ENCODE measurements at regions not wholly inside any gene's neighbourhood (a gene's known extent, or its start where the extent isn't known, plus 50 kb on each side); places are given as distances from the start of the nearest gene placed in this dataset.
A peak's percentile ranks its signal among the peaks of the same experiment; 100 is the strongest.

DNA sequence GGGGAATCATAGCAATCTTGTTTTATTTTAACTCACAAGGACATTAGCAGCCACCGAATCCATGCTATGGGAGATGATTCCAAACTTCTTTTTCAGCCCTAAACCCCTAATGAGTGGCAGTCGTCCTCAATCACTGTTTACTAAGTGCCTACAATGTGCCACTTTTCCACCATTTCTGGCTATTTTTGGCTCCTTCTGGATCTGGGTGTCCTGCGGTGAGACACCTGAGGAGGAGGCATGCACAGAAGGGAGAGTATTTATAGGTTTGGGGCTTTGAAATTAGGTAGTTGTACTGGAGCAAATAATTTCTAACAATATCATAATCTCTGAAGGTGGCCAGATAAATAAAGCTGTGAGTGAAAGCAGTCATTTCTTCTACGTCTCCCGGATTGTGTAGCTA is 1125.6 kb downstream of the BCL11B start:
- no peak for DNase-seq

DNA sequence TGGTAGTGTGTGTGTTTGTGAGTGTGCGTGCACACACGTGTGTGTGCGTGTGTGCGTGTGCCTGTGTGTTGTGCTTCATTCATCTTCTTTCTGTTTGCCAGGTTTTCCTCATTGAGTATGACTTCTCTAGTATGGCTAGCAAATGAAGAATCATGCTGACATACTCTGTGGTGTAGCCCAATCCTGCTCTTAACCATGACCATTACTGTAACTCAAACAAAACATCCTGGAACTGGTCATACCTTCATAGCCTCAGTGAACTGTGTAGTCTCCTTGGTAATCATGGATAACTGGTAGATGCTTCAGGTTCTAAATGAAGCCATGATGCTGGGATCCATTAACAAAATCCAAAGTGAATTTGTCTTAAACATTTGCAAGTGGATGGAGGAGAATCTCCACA is 1117.7 kb downstream of the BCL11B start:
- no peak for DNase-seq

DNA sequence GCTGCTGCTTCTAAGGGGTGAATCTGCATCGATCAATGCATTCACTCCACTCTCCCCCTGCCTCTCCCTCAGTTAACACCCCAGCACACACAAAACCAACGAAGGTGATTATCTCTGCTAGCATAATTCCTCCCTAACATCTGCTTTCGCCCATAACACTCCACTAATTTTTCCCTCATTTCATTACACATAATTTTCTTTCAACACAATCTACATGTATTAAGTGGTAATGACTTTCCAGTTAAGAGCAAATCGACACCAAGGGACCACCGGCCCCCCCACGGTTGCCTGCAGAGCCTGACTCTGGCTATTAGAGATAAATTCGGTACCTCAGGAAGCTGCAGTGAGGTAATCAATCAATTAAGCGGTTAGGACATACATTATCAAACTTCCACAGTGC is 1115.6 kb downstream of the BCL11B start:
- DNase-seq, result no peak

DNA sequence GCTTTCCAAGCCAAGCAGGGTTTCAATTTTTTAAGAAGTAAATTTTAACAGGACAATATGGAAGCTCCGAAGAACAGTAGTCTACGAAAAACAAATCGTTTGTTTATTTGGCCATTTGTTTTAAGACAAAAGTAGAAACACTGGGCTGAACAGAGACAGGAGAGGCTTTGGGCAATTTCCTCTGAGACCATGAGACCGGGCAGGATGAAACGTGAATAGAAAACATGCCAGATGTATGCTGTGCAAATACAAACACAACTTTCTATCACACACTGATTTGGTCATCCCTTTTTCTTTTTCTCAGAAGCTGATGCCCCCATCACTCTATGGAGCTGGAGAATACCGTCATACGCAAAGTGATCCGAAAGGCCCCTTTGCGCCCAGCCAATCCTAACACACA is 1111.1 kb downstream of the BCL11B start:
- DNase-seq, result no peak

DNA sequence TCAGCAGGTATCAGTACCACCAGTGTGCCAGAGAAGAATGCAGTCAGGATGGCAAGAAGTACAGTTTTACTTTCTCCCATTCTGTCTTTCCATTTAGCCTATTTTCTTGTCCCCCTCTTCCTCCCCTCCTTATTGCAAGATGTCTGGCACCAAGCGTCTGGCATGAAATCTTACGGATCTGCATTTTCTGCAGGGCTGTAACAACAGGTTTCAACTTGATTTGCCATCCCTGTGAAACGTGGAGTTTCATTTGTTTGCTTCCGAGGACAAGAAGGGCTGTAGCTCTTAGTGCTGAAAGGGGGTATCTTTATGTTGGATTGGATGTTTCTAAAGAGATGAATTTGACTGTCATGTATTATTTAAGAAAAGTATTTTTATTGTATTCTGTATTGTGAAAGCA is 1110.6 kb downstream of the BCL11B start:
- DNase-seq, result no peak

DNA sequence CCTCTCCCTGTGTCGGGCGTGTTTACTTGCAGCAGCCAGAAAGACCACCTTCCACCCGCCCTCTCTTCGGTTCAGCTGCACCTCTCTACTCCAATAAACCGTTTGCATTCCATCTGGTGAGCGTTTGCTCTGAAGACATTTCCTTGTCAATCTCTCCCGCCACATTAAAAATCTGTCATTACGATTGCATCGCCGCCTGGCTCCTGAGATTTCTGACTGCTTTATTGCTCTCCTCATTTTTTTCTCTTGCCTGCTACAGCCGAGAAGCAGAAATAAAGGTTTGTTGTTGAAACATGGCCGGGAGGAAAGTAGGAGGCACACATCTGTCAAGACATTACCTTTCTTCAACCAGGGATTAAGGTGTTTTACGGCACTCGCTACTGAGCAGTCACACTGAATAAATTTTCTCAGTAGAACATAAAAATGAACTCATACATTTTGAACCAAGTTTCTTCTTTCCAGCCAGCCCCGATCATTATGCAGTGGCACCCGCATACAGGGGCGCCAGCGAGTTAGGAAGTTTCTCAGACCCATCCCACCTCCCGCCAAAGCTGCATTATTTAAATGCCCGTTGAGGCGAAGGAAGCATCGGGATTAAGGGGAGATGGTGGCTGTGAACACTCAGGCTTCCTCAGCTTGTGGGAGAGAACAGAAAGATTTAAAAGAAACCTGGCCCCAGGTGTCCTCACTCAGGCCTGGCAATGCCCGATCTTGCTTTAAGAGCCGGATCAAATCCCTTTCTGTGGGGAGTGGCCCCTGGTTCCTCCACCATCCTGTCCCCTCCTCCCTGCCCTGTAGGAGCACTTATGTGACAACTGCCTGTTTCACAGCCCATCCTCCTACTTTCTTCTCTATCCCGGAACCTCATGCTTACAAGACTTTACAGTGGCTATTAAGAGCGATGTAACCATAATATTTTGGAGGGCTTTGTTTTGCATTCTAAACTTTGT is 1108.9 kb downstream of the BCL11B start:
- no peak for DNase-seq

DNA sequence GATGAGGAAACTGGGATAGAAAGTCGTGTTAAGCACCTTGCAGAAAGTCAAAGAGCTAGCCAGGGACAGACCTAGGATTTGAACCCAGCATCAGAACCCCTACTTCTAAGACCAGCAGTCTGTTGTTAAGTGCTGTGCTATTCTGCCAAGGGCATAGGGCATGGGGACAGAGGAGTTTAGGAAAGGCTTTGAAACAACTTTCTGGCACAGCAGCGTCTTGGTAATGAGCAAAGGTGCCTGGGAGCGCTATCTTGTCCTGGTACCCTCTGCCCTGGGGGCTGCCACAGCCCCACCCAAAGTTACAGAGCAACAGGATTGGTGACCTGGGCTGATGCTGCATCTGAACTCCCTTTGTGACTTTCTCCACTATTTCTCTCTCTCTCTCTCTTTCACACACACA is 1108.1 kb downstream of the BCL11B start:
- DNase-seq, result no peak

DNA sequence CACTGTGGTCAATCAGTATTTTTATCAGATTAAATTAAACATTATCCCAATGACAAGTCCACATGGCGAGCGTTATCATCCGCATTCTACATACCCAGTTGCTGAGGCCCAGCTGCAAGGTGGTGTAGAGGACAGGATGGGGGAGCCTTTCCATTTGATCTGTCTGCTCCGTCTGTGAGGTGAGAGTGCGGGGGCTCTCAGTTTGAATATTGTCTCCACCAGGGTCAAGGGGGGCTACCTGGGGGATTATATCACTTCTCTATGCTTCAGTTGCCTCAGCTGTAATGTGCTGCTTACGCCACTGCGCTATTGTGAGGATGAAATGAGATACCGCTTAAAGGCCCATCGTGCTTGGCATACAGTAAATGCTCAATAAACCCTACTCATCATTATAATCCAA is 1106.0 kb downstream of the BCL11B start:
- DNase-seq, result no peak

DNA sequence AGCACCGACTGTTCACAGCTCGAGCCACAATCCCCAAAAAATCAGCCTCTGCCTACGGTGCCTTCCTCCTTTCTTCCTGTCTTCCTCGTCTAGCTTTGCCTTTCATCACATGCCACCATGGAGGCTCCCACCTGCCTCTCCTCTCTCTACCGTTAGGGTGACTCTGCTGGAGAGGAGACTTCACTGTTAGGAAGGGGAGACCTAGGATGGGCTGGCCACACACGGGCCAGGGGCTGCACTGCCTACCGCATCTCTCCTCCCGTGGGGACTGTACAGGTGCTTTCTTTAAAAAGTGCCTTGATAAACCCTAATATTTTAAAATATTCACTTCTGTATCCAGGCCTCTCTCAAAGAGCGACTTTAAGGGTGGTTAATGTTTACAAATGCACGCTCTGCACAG is 1104.7 kb downstream of the BCL11B start:
- no peak for DNase-seq

DNA sequence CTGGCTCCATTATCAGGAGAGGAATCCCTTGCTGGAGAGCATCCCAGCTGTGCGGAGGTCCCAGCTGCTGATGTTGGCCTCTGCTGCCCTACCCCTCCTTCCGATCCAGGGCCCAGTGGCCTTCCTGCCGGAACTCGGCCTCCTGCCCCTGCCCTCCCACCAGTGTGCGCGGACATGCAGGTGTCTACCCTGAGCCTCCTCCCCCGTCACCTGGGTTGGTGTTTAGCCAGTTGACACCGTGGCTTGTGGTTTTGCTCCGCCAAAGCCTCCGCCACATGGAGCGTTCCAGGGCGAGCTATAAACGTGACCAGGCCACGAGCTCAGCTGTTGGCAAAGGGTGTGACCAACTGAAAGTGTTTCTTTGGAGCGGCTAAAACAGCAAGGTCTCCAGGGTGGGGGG is 1104.3 kb downstream of the BCL11B start:
- DNase-seq, result peak; percentile 59

DNA sequence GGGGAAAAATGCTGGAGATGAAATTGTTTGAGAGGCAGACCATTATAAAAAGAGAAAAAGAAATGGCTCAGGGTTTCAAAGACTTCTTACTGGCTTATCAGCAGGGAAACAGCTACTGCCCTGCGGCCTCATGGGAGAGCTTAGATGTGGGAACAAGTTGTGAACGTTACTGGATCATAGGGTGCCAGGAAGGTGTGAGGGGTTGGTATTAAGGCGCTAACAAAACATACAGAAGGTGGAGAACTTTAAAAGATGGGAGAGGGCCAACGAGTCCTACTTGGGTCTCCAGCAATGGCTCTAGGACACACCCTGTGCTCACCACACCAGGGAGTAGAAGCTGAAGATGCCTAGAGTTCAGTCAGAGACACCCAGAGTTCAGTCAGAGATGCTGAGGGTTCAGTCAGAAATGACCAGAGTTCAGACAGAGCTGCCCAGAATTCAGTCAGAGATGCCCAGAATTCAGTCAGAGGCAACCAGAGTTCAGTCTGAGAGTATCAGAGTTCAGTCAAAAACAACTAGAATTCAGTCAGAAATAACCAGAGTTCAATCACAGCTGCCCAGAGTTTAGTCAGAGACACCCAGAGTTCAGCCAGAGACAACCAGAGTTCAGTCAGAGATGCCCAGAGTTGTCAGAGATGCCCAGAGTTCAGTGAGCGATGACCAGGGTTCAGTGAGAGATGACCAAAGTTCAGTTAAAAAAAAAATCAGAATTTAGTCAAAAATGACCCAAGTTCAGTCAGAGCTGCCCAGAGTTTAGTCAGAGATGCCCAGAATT is 1103.6 kb downstream of the BCL11B start:
- DNase-seq, result no peak

DNA sequence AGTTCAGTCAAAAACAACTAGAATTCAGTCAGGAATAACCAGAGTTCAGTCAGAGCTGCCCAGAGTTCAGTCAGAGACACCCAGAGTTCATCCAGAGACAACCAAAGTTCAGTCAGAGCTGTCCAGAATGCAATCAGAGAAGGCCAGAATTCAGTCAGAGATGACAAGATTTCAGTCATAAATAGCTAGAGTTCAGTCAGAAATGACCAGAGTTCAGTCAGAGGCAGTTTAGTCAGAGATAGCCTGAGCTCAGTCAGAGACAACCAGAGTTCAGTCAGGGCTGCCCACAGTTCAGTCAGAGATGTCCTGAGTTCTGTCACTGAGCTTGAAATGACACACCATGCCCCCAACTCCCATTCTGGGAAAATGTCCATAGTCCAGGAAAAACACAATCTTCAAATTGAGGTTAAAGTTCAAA is 1102.8 kb downstream of the BCL11B start:
- DNase-seq, result peak; percentile 62

DNA sequence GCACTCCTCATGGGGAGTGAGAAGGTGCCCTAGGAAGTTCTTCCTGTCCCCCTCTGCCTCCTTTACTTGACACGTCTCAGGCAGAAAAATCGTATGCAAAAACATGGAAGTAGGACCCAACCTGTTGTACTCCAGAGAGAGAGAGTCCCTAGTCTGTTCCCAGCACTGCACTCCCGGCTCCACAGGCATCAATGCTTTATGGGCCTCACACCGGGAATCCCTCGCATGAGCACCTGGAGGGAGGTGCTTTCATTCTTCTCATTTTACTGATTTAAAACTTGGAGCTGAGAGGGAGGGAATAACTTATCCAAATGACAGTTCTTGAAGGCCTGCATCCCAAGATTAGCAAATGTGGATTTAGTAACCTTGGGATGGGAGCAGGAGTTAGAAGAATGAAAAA is 1101.4 kb downstream of the BCL11B start:
- no peak for DNase-seq

DNA sequence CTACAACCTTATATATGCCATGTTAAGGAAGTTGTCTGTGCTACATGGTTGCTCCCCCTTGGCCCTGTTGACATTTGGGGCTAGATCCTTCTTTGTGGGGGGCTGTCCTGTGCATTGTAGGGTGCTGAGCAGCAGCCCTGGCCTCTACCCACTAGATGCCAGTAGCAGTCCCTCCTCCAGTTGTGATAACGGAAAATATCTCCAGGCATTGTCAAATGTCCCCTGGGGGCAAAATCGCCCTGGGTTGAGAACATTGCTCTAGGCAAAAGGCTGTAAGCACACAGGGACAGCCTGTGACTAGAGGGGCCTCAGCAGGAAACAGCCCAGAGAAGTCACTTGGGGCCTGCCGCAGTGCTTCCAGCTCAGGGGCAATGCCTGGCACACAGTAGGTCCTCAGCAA is 1100.3 kb downstream of the BCL11B start:
- DNase-seq, result no peak

DNA sequence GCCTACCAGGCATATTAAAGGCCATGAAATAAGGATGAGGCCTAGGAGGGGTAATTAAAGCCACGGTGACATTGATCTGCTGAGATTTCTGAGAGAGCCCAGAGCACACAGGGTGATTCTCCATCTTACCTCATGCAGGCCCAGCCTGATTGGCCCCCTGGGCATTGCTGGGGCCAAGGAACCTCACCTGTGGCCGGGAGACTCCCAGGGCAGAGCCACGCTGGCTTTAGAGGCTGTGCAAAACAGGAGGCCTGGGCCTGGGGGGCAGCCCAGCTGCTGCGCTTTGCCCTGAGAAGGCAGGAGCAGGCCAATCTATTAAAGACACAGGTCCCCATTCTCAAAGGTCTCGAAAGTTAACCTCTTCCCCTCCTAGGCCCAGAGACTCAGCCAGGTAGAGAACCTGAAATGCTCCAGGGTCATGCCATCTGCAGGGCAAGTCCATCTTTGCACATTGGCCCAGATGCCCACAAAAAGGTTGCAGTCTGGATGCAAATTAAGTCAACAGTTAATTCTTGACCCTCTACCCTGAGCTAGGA is 1099.7 kb downstream of the BCL11B start:
- DNase-seq, result no peak

DNA sequence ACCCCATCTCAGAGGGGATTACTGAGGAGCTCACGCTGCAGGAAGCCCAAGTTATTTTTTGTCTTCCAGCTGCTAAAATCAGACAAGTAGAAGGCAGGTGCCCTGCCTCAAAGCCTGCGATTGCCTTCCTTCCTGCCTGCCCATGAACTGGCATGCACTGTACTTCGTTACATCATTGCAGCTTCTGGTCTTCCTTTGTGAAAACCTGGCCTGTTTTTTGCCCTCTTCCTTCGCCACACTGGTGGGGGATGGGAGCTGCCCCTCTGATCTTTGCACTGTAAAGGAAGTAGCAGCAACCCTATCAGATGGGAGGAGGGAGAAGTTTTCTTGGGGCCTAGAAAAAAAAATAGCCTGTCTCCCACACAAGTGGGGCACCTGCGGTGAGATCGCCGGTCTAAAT is 1098.7 kb downstream of the BCL11B start:
- peak; percentile 61 for DNase-seq

DNA sequence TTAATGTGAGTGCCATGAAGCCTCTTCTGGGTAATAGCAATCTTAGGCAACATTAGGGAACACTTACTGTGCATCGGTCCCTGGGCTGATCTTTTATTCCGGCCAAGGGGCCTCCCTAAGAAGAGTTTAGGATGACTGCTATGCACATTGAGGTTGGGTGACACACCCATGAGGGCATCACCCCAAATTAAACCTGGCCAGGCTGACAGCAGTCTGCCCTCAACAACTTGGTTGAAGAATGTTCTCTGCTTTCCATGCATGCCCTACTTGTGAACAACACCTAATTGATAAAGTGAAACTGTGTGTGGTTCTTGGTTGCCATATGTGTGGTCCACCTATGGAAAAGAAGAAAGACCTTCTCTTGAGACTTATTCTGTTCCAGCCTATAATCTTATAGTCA is 1098.0 kb downstream of the BCL11B start:
- DNase-seq, result peak; percentile 48

DNA sequence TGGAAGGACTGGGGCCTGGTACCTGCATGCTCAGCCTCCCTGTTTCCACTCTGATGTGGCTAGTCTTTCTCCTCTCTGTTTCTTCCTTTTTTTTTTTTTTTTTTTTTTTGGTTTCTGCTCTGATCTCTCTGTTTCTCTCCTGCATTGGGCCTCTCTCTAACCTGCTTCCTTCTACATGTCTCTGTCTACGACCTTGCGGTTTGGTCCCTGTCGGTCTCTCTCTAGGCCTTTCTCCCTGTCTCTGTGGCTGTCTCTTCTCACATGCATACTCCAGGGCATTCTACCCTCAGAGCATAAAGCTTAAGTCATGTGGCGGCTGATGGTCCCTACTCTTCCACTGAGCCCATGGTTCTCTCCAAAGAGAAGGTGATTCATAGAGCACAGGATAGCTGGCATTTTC is 1096.6 kb downstream of the BCL11B start:
- DNase-seq, result no peak

DNA sequence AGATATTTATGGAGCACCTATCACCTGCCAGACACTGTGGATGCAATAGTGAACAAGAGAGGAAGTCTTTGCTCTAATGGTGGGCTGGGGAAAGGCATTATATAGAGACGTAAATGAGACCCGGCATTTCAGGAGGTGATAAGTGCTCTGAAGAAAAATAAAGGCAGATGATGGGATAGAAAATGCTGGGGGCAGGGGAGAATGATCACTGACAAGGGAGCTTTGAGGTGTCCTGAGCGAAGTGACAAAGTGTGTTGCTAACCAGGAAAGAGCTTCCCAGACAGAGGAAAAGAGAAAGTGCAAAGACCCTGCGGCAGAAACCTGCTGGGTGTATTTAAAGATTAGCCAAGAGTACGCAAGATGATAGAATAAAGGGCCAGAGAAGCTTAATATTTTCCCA is 1096.1 kb downstream of the BCL11B start:
- no peak for DNase-seq

DNA sequence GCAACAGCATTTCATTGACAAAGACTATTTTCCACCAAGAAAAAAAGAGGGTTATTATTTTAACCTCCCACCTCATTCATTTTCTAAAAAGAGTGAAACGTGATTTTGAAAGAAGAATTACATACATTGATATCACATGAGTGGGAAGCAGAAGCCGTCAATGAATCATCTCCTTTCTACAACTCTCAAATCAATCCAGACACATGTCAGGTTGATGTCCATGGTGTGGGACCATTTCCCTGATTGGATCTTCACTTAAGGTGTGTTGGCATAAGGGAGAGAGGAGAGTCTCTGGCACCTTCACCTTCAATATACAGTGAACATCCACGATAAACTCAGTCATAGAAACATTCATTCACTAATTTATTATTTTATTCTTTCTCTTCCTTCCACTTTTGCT is 1095.1 kb downstream of the BCL11B start:
- DNase-seq, result no peak

DNA sequence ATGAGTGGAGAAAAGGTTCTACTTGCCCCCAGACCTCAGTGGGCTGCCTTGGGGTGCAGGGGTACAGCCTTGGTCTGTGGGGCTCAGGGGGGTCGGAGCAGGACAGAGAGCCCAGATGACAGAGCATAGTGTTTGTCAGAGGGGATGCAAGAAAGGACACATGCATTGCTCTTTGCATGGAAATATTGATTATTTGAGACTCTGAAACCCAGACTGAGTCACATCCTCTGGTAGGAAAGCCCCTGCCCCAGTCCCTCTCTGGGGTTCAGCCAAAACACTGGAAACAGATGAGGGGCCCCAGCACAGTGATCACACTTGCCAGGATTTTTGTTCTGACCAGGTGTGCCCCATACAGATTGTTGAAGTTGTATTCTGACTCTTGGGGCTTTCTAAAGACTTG is 1094.4 kb downstream of the BCL11B start:
- DNase-seq, result peak; percentile 85

DNA sequence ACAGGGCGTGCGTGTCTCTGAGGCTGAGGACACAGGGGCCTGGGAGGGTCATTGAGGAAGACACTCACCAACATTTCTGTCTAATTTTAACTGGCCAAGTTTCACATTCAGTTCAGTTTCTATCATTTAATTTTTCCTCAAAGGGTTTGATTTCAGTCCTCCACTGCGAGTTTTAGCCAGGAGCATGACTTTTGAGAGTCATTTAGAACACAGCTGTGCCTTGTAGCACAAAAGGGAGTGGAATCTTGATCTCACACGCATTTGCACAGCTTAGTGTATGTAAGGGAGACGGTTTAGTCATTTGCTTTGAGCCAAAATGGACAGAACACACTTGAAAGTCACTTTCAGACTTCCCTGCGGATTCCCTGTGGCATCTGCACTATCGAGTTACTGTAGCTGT is 1090.8 kb downstream of the BCL11B start:
- DNase-seq, result no peak

DNA sequence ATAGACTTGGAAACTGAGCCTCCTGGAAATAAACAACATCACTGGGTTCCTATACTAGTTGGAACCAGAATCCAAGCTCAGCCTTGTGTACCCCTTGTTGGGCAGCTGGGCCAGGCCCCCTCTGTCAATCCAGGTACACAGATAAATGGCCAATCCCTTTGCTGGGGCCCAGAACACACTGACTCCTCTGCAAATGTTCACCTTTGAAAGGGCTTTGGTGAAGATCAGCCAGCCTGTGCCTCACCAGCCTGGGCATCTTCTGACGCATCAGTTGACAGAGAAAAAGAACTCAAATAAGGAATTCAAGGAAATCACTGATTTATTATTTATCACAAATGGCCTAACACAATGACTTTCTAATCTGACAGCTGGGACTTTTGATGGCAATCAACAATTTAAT is 1090.2 kb downstream of the BCL11B start:
- DNase-seq, result peak; percentile 43
